ENCODE measurements at regions not wholly inside any gene's neighbourhood (a gene's known extent, or its start where the extent isn't known, plus 50 kb on each side); places are given as distances from the start of the nearest gene placed in this dataset.

DNA sequence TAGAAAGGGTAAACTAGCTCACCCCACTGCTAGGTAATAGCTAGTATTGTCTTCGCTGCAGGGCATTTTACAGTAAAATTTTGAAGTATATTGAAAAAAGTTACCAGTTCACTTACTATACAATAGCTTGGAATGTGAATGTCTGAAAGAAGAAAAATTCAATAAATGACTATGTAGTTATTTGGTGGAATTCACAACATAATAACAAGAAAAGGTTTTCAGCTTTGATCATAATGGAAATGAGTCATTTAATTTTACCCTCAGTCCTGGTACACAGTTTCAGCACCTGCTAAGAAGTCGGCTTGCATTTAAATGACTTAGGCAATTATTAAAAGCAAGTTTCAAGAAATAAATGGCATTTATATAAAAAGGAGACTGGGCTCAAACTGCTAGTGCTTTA, 90.4 kb downstream of the NUP35 start:
- intact Hi-C loops (cut with DNase I), result no loop called here
- no peak for ATAC-seq
- no peak for DNase-seq

DNA sequence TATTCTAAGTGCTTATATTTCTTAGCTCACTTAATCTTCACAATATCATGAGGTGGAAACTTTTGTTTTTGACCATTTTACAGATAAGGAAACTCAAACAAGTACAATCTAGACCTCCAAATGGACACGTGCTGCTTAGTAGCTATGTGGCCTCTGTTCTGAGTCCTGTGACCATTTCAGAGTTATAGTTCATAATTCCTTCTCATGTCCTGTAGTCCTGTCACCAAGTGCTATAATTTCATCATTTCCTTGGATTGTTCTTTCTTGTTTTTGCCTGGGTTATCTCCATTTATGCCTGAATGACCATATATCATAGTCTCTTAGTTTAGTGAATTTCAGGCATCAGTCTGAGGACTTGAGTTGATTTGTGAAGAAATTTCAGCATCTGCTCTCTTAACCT, 91.7 kb downstream of the NUP35 start:
- ATAC-seq, result no peak
- intact Hi-C loops (cut with DNase I), result no loop called here

DNA sequence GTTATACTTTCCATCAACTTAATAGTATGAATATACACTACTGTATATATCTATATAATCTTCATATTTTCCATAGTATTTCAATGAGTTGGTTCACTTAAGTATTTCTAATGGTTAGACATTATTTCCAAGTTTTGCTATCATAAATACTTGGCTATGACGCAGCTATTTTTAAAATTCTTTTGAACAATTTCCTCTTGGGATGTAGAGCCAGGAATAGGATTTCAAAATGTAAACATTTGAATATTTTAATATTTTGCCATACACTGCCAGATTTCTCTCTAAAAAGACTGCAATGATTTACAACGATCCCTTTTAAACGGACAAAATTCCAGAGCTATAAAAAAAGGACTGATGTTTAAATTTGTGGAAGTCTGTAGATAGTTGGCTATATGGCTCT, 95.6 kb downstream of the NUP35 start:
- no peak for DNase-seq
- intact Hi-C loops (cut with DNase I), result no loop called here
- ATAC-seq, result no peak

More for the DNA sequence above, 91.7 kb downstream of the NUP35 start:
- no peak for DNase-seq

DNA sequence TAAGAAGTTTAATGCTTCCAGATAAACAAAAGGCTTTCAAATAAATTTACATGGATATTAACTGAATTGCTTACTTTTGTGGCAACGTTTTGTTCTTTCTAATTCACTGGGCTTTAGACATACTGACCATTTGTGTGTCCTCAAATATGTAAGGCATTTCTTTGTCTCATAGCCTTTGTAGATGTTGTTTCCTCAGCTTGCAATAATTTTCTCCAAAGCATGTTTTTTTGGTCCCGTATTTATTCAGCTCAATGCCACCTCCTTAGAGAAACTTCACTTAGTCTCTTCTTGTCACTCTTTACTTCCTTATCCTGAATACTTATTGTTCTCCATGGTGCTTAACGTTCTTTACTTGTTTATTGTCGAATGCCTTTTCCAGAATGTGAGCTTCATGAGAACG, 98.5 kb downstream of the NUP35 start:
- no peak for DNase-seq
- intact Hi-C loops (cut with DNase I), result no loop called here
- no peak for ATAC-seq

DNA sequence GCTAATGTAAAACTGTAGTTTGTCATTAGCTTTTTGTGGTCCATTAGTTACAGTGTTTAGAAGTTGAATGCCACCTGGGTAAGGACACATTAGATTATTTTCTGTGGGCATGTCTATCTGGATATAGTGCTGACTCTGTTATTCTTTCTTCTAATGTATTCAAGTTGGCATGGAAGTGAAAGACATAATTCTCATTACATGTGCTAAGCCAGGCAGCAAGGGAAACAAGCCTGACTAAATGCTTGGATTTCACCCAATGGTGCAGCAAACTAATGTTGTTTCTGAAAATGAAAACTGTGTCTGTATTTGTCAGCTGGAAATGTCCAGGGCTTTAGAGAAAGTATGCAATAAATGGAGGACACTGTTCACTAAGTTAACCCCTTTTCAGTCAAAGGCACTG, 100.7 kb downstream of the NUP35 start:
- intact Hi-C loops (cut with DNase I), result no loop called here
- no peak for ATAC-seq
- DNase-seq, result no peak

DNA sequence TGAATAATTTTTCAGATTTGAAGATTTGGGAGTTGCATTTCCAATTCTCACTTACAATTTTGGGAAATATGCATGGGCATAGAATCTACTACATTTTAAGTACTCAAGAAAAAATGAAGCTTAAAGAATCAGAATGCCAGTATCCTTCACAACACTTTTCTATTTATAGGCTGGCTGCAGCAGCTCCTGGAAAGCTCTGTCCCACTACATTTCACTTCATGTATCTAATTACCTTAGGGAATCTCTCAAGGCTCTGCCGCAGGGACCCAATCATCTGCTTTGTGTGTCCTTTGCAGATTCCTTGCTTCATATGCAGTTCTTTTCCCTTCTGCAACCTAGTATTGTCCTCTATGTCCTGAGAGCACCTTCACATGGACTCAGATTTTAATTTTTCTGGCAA, 102.9 kb downstream of the NUP35 start:
- DNase-seq (no peak), ATAC-seq (no peak)
- intact Hi-C loops (cut with DNase I), result no loop called here

DNA sequence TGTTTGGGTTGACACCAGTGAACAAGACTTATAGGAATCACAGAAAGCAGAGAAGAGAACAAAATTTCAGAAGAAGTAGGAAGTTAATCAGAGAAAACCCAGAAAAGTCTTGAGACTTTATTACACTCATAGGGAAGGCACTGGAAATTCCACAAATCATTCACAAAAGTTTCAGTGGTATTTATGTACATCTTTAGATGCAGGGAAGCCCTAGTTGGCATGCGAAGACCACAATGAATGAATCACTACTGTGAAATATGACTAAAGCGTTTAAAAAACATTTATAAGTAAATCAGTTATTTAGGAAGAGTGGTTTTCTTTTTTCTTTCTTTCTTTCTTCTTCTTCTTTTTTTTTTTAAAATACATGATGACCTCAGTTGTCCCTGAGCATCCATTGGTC, 105.1 kb downstream of the NUP35 start:
- ATAC-seq, result no peak
- intact Hi-C loops (cut with DNase I), result no loop called here
- no peak for DNase-seq

DNA sequence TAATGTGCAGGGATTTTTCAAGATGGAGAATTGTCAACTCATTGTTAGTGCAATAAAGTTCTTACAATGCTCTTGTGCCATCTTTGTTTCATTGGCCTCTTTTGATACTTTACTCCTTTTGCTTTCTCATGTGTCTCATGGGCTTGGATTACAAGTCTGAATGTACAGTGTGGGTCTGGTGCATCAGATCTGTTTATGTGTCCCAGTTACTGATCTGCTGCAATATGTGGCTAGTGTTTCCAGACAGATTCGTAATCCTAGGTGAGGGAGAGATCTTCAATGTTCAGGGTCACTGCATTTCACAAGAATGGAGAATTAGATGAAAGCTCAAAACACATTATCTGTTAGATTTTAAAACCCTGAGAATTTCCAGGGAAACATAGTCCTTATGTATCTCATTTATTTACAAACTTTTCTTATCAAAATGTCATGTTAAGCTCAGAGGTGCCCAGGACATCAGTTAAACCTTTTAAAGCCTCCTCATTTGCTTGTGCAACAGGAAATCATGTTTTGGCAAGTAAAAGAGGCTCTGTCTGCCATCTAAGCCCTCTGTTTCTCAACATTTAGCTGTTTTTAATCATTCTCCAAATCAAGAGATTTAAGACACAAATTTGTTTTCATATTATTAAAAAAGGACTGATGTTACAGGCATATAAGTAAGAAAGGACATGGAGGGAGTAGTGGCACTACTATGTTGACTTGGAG, 108.1 kb downstream of the NUP35 start:
- DNase-seq (no peak), ATAC-seq (no peak)
- intact Hi-C loops (cut with DNase I), result no loop called here

DNA sequence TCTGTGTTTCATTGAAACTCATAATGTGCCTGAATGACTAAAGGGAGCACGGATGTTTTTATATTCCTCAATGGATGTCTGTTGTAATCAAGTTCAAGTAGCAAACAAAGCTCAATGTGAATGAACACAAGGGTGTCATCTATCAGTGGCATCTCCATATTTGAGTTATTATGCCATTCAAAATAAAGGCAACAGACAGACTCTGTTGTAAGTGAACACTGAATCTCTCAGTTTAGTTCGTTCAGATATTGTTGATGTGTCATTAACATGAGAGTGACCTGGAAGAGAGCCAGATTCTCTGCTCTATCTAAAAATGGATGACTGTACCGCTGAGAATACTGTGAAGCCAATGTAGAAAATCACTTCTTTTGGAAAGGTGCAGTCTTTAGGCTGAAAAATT, 118.7 kb downstream of the NUP35 start:
- intact Hi-C loops (cut with DNase I), result no loop called here
- peak in 1 of 2 donors; percentile 36 for ATAC-seq
- no peak for DNase-seq

DNA sequence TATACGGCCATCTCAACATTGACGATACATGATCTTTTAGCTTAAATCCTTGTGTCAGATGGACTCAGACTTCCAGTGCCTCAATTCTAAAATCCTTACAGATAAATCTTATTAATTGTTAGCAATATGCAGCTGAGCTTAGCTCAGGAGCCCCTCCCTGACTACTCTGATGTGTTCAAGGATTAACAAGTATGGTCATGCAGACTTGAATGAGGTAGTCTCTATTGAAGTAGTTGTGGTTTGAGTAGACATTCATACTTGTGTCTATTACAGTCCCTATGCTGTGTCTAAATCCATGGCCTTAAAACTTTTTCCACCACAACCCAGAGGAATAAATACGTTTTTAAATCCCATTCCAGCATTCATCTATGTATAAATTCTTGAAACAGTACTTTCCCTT, 119.5 kb downstream of the NUP35 start:
- no peak for DNase-seq
- intact Hi-C loops (cut with DNase I), result no loop called here
- ATAC-seq, result no peak

DNA sequence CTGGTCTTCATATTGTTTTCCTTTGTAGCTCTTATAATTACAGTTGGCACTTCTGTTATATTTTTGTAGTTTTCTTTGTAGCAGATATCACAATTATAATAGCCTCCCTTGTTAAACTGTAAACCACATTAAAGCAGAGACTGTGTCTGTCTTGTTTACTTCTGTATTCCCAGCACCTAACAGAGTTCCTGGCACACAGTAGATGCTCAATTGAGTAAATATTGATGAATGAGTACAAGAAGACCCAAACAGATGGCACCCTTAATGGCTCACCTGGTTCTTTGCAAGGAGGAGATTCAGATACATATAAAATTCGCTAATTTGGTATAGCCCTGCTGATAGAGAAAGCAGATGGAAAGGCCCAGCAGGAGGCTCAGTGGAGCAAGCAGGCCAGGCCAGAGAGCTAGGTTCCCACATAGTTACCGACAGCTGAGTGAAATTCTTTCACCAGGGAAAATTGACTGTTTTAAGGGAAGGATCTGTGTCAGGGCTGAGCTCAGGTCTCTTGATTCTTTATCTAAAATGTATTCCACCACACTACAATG, 120.1 kb downstream of the NUP35 start:
- intact Hi-C loops (cut with DNase I), result no loop called here
- ATAC-seq (no peak), DNase-seq (no peak)

DNA sequence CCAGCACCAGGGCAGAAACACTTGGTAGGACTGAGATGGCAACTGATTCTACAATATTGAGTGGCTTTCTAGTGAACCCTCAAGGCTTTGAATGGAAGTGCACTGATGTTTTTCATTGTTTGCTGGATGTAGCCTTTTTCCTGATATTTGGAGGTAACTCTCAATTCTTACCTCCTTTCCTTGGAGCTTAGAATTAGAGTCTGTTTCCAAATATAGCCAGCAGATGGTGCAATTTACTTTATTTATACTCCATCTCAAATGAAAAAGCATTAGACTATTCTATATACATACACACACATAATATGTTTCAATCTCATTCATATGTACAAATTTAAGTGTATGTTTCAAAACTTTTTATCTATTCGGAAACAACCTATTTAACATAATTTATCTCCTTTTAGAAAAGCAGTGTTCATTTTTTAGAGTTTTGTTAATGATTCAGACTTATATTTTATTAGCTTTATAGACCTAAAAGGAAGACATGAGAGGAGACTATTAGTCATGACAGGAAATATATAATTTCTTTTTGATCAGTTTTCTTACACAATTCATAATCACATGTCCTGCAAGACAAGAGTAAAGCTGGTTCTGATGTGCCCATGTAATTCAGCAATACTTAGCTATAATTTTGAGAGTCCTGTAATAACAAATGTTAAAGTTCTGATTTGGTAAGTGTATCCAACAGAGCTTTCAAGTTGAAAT, 124.8 kb downstream of the NUP35 start:
- intact Hi-C loops (cut with DNase I), result loop anchor here in 1 of 2 donors (5.0 kb wide), 1 partner anchor 448 kb away; no protein-coding TSS in a partner anchor

DNA sequence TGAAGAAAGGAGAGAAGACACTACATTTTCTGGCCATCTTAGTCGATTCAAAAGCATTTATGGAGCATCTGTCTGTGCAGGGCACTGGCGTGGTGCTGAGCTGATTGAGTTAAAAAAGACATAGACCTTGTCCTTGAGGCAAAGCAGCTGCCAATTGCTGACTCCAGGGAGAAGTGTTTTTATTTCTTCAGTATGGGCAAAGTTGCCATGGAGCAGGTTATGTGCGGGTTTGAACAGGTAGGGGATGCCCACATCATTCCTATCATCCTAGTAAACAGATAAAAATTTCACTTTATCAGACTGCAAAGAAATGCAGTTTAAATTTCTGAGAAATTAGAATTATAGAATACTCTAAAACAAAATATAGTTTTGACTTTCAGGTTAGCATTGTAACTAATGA, 125.8 kb downstream of the NUP35 start:
- DNase-seq (no peak), ATAC-seq (no peak)
- intact Hi-C loops (cut with DNase I), result no loop called here

More for the DNA sequence above, 124.8 kb downstream of the NUP35 start:
- ATAC-seq, result no peak
- DNase-seq, result no peak

DNA sequence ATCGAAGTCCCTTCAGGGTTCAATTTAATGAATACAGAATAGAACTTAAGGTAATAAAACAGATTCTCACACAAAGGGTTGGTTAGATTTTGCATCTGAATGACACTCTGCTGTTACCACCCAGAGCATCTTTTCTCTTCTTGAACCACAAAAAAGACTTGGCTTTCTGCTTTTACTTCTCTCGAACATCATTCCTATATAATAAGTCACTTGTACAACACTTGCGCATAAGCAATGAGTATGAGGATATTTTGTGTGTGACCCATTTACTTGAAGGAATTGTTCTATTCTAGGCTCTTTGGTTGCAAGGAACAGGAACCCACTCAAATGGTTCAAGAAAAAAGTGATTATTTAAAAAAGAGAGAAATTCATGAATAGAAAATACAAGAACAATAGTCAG, 126.2 kb downstream of the NUP35 start:
- intact Hi-C loops (cut with DNase I), result no loop called here
- no peak for DNase-seq
- ATAC-seq, result no peak

DNA sequence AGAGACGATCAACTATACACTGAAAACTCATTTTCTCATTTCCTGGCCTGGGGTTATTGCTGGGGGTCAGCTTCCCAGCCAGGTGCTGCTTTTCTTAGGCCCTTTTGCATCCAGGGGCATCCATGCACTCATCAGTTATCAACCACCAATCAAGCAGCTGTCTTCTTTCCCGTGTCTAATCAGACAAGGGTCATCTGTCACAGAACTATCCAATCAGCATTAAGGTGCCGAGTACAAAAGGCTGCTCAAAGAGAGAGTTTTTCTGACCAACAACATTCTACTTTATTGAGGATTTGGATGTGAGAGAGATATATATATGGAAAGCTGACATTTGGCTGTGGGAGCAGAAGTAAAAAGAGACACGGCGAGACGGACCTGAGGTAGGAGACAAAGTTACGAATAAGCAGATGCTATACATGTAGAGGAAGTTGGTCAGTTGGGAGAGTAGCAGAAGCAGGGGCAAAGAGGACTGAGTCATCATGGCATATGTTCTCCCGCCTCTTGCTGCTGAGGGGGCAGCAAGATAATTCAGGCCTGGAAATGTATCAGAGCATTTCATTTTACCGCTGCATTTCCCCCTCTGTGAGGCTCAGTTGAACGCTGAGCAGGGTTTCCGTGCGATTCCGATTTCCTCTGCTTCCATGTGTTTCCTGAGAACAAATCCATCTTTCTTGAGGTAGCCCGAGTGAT, 129.3 kb downstream of the NUP35 start:
- intact Hi-C loops (cut with DNase I), result no loop called here
- ATAC-seq (no peak), DNase-seq (no peak)

DNA sequence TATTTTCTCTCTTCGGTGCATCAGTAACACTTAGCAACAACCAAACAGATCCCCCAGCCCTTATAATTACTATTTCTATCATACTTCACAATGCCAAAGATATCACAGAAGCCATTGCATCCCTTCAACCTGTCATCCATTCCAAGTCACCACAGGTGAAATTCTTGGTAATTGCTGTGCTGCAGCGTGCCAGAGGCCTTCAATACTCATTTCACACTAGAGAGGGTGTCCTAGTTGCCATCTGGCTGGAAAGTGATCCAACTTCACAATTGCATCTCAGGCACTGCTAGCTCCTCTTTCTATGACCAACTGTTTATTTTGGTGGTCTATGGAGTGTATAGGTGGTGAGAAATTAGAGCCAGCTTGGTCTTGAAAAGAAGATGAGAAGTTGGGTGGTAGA, 131.2 kb downstream of the NUP35 start:
- ATAC-seq (no peak), DNase-seq (no peak)
- intact Hi-C loops (cut with DNase I), result no loop called here

DNA sequence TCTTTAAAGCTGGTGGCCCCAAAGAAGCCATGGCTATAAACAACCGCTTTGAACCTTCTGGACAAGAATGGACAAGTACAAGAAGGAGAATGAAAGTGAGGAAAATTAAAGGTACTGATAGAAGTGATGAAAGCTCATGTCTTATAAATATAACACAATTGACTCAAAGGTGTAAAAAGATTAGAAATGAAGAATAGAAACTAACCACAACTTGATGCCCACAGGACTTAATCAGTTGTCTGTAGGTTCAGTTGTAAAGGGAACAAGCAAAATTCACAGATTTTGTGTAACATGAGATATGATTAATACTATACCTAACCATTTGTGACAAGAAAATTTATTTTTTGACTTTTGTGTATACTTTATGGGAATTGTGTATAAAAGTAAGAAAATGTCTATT, 135.7 kb downstream of the NUP35 start:
- no peak for DNase-seq
- no peak for ATAC-seq
- intact Hi-C loops (cut with DNase I), result no loop called here

DNA sequence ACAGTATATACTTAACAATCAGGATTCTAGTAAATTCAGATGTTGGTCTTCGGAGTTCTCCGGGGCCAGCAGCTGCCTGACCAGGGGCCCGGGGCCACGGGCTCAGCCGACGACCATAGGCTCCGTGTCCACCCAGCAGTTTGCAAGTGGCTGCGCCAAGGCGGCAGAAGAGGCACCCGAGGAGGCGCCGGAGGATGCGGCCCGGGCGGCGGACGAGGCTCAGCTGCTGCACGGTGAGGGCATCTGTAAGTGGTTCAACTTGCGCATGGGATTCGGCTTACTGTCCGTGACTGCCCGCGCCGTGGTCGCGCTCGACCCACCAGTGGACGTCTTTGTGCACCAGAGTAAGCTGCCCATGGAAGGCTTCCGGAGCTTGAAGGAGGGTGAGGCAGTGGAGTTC, 136.3 kb downstream of the NUP35 start:
- intact Hi-C loops (cut with DNase I), result no loop called here
- ATAC-seq, result no peak
- DNase-seq, result no peak

DNA sequence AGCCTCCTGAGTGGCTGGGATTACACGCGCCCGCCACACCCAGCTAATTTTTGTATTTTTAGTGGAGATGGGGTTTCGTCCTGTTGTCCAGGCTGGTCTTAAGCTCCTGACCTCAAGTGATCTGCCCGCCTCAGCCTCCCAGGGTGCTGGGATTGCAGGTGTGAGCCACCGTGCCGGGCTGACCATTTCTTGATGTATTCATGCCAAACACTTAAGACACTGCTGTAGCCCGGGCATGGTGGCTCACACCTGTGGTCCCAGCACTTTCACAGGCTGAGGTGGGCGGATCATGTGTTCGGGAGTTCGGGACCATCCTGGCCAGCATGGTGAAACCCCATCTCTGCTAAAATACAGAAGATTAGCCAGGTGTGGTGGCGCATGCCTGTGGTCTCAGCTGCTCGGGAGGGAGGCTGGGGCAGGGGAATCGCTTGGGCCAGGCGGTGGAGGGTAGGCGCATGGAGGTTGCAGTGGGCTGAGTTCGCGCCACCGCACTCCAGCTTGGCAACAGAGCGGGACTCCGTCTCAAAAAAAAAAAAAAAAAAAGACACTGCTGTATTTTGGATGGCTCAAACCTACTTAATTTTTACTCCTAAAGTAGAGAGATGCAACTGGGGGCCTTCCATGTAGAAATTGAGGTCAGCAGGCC, 140.8 kb downstream of the NUP35 start:
- intact Hi-C loops (cut with DNase I), result no loop called here
- ATAC-seq (no peak), DNase-seq (no peak)

All from left cardiac atrium (tissue), 4 donors.